NOMO-1 treated with dmso at 0.1 percent for 144 hours (cell line): ENCODE measurements at regions not wholly inside any gene's neighbourhood (a gene's known extent, or its start where the extent isn't known, plus 50 kb on each side); places are given as distances from the start of the nearest gene placed in this dataset.

ENCODE experiments used
- DNase-seq: peaks from one replicate; lab custom pipeline; 2025; ENCODE audit not compliant: unreplicated experiment; lab: John Stamatoyannopoulos, UW

- no peak for DNase-seq
Observed at GRCh38 chr14:96931751-96932150, 134.6 kb downstream of the VRK1 start.

GRCh38 chr14:96934638-96935330 is 137.6 kb downstream of the VRK1 start:
- DNase-seq, result no peak

GRCh38 chr14:96938946-96939345 is 141.8 kb downstream of the VRK1 start:
- no peak for DNase-seq

GRCh38 chr14:96940009-96940408 is 142.8 kb downstream of the VRK1 start:
- DNase-seq, result no peak

- no peak for DNase-seq
Observed at GRCh38 chr14:96944297-96944696, 147.1 kb downstream of the VRK1 start.

GRCh38 chr14:96945721-96946120 is 148.5 kb downstream of the VRK1 start:
- no peak for DNase-seq

- DNase-seq, result no peak
Observed at GRCh38 chr14:96949594-96949993, 152.4 kb downstream of the VRK1 start.

- no peak for DNase-seq
Observed at GRCh38 chr14:96951511-96951910, 154.3 kb downstream of the VRK1 start.

GRCh38 chr14:96953087-96953874 is 156.1 kb downstream of the VRK1 start:
- DNase-seq, result no peak

- DNase-seq, result no peak
Observed at GRCh38 chr14:96953875-96954185, 156.6 kb downstream of the VRK1 start.

- no peak for DNase-seq
Observed at GRCh38 chr14:96956464-96957239, 159.5 kb downstream of the VRK1 start.

- no peak for DNase-seq
Observed at GRCh38 chr14:96958057-96958456, 160.9 kb downstream of the VRK1 start.

GRCh38 chr14:96959992-96960391 is 162.8 kb downstream of the VRK1 start:
- DNase-seq, result no peak

GRCh38 chr14:96960598-96961116 is 163.5 kb downstream of the VRK1 start:
- peak; percentile 11 for DNase-seq

- no peak for DNase-seq
Observed at GRCh38 chr14:96961895-96962294, 164.7 kb downstream of the VRK1 start.

GRCh38 chr14:96962337-96962736 is 165.2 kb downstream of the VRK1 start:
- peak; percentile 54 for DNase-seq

- DNase-seq, result no peak
Observed at GRCh38 chr14:96964726-96965415, 167.7 kb downstream of the VRK1 start.

GRCh38 chr14:96965885-96966595 is 168.9 kb downstream of the VRK1 start:
- no peak for DNase-seq

GRCh38 chr14:96975116-96975515 is 177.9 kb downstream of the VRK1 start:
- DNase-seq, result no peak

- no peak for DNase-seq
Observed at GRCh38 chr14:96978525-96979272, 181.5 kb downstream of the VRK1 start.
